Spleen (tissue), 7 donors: ENCODE measurements at regions not wholly inside any gene's neighbourhood (a gene's known extent, or its start where the extent isn't known, plus 50 kb on each side); places are given as distances from the start of the nearest gene placed in this dataset.

Experiments
- CTCF ChIP-seq, 11 experiments: fragments of 200-600 bp in 7 of 11; fragments of 450-650 bp in 4 of 11; sonication (generic) in 4 of 11; IDR thresholded peaks in 8 of 11; conservative IDR thresholded peaks in 3 of 11; 1 replicate in 7 of 11; 2 replicates in 4 of 11; pipeline versions ENCODE4 v1.4.0 to v1.8.0; 2016 to 2021; ENCODE audit warnings: antibody characterized with exemption in 11 of 11, inconsistent platforms in 4 of 11, mild to moderate bottlenecking in 1 of 11
- POLR2A ChIP-seq, 3 donors: fragments of 450-650 bp; IDR thresholded peaks; one replicate each; pipeline ENCODE4 v1.5.1; 2017; ENCODE audit warnings: antibody characterized with exemption in 3 of 3, mild to moderate bottlenecking in 1 of 3
- donor health status: DM: no; HTN: no; CAD: no; lungs with moderate emphysema.
- donor health status: DM: no; HTN: no; CAD: no.
- donor health status: DM: no; HTN: no; CAD: no.

DNA sequence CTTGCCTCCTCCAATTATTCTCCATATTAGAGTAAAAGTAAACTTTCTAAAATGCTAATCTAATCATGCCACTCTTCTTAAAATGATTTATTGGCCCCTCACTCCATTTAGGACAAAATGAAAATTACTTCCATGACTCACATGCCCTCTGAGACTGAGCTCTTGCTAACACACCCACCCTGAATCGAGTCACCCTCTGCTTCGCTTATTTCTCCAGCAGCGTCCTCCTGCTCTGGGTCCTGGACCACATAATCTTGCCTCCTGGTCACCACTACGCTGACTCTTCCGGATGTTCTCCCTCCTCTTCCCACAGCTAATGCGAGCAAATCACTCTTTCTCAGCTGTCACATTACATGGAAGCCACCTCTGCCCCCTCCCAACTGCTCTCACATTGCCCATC lies 384.0 kb upstream of the FZD8 start:
- TF ChIP-seq CTCF (IDR thresholded peaks at IDR 0.05 in 8 of 11, conservative IDR thresholded peaks at IDR 0.05 in 3 of 11) (no peak), POLR2A (IDR thresholded peaks at IDR 0.05) (no peak)
